Mesodermal cell (in vitro differentiated cells): ENCODE measurements at regions not wholly inside any gene's neighbourhood (a gene's known extent, or its start where the extent isn't known, plus 50 kb on each side); places are given as distances from the start of the nearest gene placed in this dataset.

Experiments
- H3K27ac ChIP-seq: 2 replicates; pipeline ENCODE4 v1.7.0; 2013; ENCODE audit warnings: mild to moderate bottlenecking, low read depth, low read length, moderate library complexity; ENCODE audit not compliant: severe bottlenecking
- H3K36me3 ChIP-seq: 2 replicates; pipeline ENCODE4 v1.7.1; 2013; ENCODE audit warnings: mild to moderate bottlenecking, low read length, moderate library complexity; ENCODE audit not compliant: control insufficient read depth, insufficient read depth
- H3K4me1 ChIP-seq: one replicate; pipeline ENCODE4 v1.7.1; 2013; ENCODE audit warnings: mild to moderate bottlenecking, low read length; ENCODE audit not compliant: insufficient read depth, control insufficient read depth, poor library complexity, severe bottlenecking
- H3K4me3 ChIP-seq: 2 replicates; pipeline ENCODE4 v1.7.0; 2013; ENCODE audit warnings: low read length, control low read depth, mild to moderate bottlenecking; ENCODE audit not compliant: insufficient read depth, poor library complexity, severe bottlenecking; ENCODE audit errors: extremely low read depth
- H3K9me3 ChIP-seq: 2 replicates; pipeline ENCODE4 v1.7.1; 2013; ENCODE audit warnings: mild to moderate bottlenecking, low read length, moderate library complexity; ENCODE audit not compliant: control insufficient read depth
- WGBS, 2 experiments: methylation state at CpG; one replicate each; pipeline ENCODE4 v1.1.5; 2013; ENCODE audit warnings: missing lambda C conversion rate in 2 of 2; ENCODE audit not compliant: insufficient coverage in 2 of 2; 5-methylcytosine and 5-hydroxymethylcytosine counted together

DNA sequence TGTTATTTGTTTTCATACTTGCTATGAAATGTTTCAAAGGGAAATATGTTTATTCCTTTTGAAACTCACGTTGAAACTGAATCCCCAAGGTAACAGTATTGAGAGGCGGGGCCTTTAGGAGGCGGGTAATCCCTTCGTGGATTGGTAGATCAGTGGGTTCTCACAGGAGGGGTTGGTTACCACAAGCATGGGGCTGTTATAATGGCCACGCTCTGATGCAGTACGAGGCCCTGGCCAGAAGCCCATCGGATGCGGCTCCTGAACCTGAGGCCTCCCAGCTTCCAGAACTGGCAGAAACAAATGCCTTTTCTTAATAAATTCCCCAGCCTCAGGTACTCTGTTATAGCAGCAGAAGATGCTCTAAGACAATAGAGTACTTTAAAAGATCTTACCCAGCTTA lies 135.7 kb downstream of the ASB1 start:
- Histone ChIP-seq H3K36me3 (no peaks in the 10 kb centered on the region), H3K4me1 (no peaks in the 10 kb centered on the region), H3K4me3 (no peak overlapping the region), H3K27ac (no peak overlapping the region), H3K9me3 (no peaks in the 10 kb centered on the region)
- 54 to 89% methylated on average over 4 to 8 of the region's 8 CpGs for WGBS, 2 experiments

DNA sequence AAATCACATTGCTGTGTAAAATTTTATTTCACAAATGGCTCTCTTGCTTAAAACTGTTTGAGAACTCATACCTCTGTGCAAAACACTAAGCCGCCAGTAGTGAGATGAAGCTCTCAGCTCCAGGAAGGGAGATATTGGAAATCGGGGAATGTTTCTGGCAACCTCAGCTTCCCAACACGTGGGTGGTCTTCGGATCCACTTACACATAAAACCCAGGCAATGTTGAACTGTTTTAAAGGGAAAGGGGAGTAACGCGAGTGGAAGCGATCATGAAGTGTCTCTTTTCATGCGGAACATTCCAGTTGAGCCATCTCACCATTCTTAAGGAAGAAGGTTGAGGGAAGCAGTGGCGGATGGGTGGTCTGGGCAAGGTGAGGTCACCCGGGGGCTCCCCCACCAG lies 136.8 kb downstream of the ASB1 start:
- 95 to 97% methylated on average over 4 to 5 of the region's 10 CpGs for WGBS, 2 experiments
- Histone ChIP-seq H3K4me3 (no peak overlapping the region), H3K9me3 (no peaks in the 10 kb centered on the region), H3K4me1 (no peaks in the 10 kb centered on the region), H3K27ac (no peak overlapping the region), H3K36me3 (no peaks in the 10 kb centered on the region)

DNA sequence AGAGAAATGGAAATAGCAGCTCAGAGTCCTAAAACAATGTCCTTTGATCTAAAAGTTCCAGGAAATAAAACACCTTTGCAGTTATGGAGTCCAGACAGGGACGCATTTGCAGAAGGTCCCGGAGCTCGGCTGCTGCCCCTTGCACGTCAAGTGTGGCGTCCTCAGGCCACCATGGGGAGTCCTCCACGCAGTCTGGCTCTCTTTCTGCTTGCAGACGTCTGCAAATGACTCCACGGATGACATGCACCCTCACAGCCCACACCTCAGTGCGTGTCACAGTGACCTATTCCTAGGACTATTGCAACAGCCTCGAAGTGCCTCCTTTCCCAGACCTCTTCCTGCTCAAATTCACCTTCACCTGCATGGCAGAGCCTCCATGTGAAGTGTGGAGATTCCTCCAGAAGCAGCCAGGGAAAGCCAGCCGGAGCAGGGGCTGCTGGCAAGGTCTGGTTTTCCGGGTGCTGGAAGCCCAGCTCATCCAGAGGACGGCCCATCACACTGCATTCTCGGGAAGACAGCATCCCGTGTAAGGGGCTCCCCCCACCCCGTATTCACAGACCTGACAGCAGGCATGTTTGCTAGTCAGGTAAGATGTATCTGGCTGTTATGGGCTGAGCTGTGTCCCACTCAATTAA lies 137.7 kb downstream of the ASB1 start:
- 91 to 94% methylated on average over 7 to 11 of the region's 16 CpGs for WGBS, 2 experiments

DNA sequence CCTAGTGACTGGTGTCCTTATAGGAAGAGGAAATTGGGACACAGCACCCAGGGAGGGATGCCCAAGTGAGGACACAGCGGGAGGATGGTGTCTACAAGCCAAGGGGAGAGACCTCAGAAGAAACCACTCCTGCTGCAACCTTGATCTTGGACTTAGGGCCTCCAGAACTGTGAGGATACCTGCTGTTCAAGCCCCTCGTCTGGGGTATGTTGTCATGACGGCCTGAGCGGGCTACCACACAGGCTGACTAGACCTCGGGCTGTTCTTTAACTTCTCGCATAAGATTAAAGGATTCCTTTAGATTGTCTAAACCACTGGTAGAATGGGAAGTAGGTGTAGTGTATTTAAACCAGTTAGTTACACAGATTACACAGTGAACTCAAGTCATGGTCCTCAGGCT lies 138.3 kb downstream of the ASB1 start:
- Histone ChIP-seq H3K4me1 (no peaks in the 10 kb centered on the region), H3K36me3 (no peaks in the 10 kb centered on the region), H3K4me3 (no peak overlapping the region), H3K9me3 (no peaks in the 10 kb centered on the region), H3K27ac (no peak overlapping the region)
- 82 to 84% methylated on average over 5 to 6 of the region's 6 CpGs for WGBS, 2 experiments

More for the DNA sequence above, 137.7 kb downstream of the ASB1 start:
- Histone ChIP-seq H3K27ac (no peak overlapping the region), H3K4me1 (no peaks in the 10 kb centered on the region), H3K4me3 (no peak overlapping the region), H3K36me3 (no peaks in the 10 kb centered on the region), H3K9me3 (no peaks in the 10 kb centered on the region)

DNA sequence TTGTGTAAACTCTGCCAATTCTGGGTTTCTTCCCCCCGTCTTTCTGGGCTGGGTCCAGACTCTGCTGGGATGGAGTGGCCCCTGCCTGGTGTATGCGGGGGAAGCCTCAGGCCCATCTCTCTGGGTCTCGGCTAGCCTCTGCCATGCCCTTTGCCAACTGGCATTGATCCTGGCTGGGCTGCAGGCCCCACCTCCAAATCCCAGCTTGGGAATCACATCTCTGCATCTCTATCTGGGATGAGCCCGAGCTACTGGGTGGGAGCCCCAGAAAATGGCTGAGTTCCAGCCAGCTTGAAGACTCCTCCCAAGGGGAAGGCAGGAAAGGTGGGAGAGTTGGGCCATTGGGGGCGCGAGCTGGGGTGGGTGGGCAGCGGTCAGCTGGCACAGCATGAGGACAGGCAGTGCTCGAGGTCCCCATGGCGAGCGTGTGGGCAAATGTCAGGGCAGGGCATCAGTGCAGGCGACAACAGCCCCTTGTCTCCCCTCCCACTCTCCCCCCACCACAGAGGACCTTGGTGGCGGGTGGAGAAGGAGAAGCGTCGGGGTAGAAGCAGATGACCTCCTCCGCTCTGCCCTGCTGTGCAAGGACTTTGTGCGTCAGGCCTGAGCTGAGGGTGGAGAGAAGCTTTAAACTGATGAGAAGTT lies 139.4 kb downstream of the ASB1 start:
- no peaks in the 10 kb centered on the region for H3K9me3 ChIP-seq

DNA sequence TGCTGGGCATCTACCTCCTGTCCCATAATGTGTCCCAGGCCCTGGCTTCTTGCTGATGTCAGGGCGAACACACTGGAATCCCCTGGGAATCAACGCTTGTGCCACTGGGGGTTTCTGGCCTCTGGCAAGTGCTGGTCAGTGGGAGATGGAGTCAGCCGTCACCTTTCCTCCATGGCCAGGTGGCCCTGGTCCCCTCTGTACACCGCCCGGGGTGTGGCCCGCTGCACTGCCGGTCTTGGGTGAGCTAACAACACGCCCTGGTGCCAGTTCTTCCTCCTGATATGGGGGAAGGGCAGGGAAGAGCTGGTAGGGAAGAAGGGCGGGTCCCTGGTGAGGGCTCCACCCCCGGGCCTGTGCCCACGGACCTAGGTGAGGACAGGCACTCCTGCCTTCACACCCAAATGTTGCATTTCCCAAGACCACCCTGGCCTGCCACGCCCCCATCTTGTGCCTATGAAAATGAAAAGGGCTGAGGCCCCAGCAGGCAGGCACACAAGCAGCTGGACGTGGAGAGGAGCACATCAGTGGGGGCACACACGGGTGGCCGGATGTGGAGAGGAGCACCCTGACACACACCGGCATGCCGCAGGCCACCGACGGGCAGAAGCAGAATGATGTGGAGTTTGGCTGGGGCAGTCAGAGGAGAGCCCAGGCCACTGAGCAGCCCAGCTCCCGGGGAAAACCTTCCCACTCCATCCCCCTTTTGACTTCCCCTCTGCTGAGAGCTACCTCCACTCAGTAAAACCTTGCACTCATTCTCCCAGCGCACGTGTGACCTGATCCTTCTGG lies 140.5 kb downstream of the ASB1 start:
- H3K9me3 ChIP-seq, result no peaks in the 10 kb centered on the region
- 89 to 91% methylated on average over 16 to 17 of the region's 22 CpGs for WGBS, 2 experiments
- no peak overlapping the region for H3K4me3 ChIP-seq
- H3K4me1 ChIP-seq, result no peaks in the 10 kb centered on the region
- no peaks in the 10 kb centered on the region for H3K36me3 ChIP-seq
- H3K27ac ChIP-seq, result no peak overlapping the region

More for the DNA sequence above, 139.4 kb downstream of the ASB1 start:
- H3K27ac ChIP-seq, result no peak overlapping the region
- no peaks in the 10 kb centered on the region for H3K4me1 ChIP-seq
- H3K4me3 ChIP-seq, result no peak overlapping the region
- no peaks in the 10 kb centered on the region for H3K36me3 ChIP-seq
- 85 to 92% methylated on average over 7 to 8 of the region's 16 CpGs for WGBS, 2 experiments

DNA sequence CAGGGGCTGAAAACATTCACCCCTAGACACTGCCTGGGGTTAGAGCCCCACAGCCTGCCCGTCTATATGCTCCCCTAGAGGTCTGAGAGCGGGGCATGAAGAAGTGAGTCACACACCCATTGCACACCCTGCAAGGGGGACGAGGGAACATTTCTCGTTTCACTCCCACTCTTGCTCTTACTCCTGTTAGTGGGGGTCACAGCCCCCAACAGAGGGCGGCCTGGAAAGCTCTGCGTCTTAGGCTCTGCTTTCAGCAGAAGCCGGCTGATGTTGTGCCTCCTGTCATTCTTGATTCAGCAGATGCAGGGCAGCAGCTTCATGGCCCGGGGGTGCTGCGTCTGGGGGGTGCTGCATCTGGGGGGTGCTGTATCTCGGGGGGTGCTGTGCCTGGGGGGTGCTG lies 141.3 kb downstream of the ASB1 start:
- WGBS, 2 experiments, result 80 to 87% methylated on average over 4 to 8 of the region's 10 CpGs
- Histone ChIP-seq H3K27ac (no peak overlapping the region), H3K36me3 (no peaks in the 10 kb centered on the region), H3K4me3 (no peak overlapping the region), H3K9me3 (no peaks in the 10 kb centered on the region), H3K4me1 (no peaks in the 10 kb centered on the region)

DNA sequence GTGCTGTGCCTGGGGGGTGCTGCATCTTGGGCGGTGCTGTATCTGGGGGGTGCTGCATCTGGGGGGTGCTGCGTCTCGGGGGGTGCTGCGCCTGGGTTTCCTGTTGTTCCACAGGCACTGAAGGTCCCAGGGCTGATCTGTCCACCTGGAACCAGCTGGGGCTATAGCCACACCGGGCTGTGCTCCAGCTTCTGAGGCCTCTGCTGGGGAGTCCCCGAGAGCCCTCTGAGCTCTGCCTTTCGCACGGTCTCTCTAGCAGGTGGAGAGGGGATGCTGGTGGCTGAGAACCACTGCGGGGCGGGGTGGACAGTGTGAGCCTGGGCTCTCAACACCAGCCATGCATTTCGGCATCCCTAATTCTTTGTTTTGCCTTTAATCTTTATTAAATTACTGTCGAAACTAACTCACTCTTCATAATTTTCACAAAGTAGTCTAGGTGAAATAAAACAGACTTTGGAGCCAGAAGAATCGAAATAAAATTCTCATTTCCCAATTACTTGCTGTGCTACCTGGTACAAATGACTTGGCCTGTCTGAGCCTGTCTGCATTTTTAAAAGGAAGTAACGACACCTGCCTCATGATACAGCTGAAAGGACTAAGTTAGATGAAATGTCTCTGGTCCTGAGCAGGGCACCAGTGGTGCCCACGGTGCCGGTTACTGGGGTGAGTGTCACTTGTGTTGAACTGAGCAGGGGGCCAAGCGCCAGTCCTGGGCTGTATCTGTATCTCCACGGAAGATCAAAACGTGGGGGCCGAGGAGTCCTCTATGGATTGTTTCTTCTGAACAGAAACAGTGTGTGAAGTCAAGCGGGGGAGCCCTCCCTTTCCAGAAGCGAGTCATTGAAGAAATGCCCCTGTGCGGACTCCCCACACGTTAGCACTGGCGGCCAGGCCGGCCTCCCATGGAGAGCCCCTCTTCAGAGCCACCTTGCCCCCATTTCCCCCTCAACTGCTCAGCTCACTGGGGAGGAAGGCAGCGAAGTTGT lies 142.0 kb downstream of the ASB1 start:
- no peaks in the 10 kb centered on the region for H3K36me3 ChIP-seq
- 88 to 93% methylated on average over 22 to 23 of the region's 27 CpGs for WGBS, 2 experiments
- no peak overlapping the region for H3K4me3 ChIP-seq
- no peaks in the 10 kb centered on the region for H3K9me3 ChIP-seq
- no peaks in the 10 kb centered on the region for H3K4me1 ChIP-seq
- no peak overlapping the region for H3K27ac ChIP-seq

DNA sequence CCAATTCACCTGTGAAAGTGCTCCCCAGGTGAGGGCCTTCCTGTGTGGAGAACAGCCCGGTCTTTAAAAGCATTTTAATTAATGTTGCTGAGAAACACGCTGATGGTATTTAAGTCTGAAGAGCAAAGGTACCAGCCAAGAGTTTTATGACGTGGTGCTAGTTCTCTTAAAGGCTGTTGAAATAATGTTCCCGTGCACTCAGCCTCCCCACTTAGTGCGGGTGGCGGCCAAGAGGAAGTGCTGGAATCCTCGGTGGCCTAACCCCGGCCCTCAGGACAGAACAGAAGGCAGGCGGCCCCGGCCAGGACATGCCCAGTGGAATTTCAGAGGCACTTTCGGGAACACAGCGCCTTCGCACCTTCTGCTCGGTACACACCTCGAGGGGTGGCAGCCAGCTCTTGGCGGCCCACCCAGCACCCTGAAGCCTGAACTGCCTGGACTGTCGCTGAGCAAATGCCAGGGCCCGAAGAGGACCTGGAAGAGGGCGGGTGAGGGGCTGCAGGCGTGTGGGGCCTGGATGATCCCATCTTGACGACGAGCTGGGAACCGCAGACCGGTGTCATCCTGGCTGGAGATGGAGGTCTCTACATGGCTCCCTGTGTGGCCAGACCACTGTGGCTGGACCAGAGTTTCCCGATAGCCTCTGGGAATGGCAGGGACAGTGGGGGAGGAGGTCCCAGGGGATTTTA lies 142.9 kb downstream of the ASB1 start:
- H3K4me3 ChIP-seq, result no peak overlapping the region
- H3K9me3 ChIP-seq, result no peaks in the 10 kb centered on the region
- no peak overlapping the region for H3K27ac ChIP-seq
- H3K4me1 ChIP-seq, result no peaks in the 10 kb centered on the region
- no peaks in the 10 kb centered on the region for H3K36me3 ChIP-seq
- WGBS, 2 experiments, result 93 to 95% methylated on average over 25 of the region's 25 CpGs

DNA sequence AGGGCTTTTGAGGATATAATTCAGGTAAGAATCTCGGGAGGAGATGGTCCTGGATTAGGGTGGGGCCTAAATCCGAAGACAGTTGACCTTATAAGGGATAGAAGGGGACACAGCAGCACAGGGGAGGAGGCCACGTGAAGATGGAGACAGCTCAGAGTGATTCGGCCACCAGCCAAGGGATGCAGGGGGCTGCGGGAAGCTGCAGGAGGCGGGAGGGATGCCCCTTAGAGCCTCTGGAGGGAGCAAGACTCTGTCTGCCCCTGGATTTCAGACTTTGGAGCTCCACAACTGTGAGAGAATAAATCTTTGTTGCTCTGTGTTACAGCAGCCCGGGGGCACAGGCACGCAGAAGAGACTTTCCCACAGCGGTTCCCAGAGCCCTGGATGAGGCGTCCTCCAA lies 143.7 kb downstream of the ASB1 start:
- WGBS, 2 experiments, result 83 to 91% methylated on average over 9 to 10 of the region's 10 CpGs
- no peak overlapping the region for H3K27ac ChIP-seq

More for the DNA sequence above, 143.7 kb downstream of the ASB1 start:
- H3K9me3 ChIP-seq, result no peaks in the 10 kb centered on the region
- H3K4me3 ChIP-seq, result no peak overlapping the region
- H3K4me1 ChIP-seq, result no peaks in the 10 kb centered on the region
- H3K36me3 ChIP-seq, result no peaks in the 10 kb centered on the region
